H1 (cell line): ENCODE measurements at regions not wholly inside any gene's neighbourhood (a gene's known extent, or its start where the extent isn't known, plus 50 kb on each side); places are given as distances from the start of the nearest gene placed in this dataset.
A peak's percentile ranks its signal among the peaks of the same experiment; 100 is the strongest.

Experiments used
- CTCF ChIA-PET: fragments of 300-600 bp; sonication (Branson Sonifier 250); formaldehyde crosslinking; loops from one replicate; lab custom pipeline; 2021; ENCODE audit not compliant: partially characterized antibody; lab: Charles Lee
- POLR2A ChIA-PET: fragments of 300-600 bp; sonication (Branson Sonifier 250); formaldehyde crosslinking; loops from one replicate; lab custom pipeline; 2021; ENCODE audit warnings: inconsistent platforms; ENCODE audit not compliant: partially characterized antibody; lab: Charles Lee
- DNase-seq, 2 experiments: peaks; one replicate each; pipeline versions ENCODE4 v3.0.0 to v3.0.0-alpha.2; 2010 to 2022; ENCODE audit warnings: low spot score in 2 of 2, low read depth in 1 of 2, mixed read lengths in 1 of 2
- FAIRE-seq: peaks from 2 replicates; lab custom pipeline; 2011; peaks lifted over from hg19 to GRCh38; lab: Jason Lieb, UNC
- H2AFZ ChIP-seq: 2 replicates; pipeline ENCODE4 v1.8.1; 2012; ENCODE audit warnings: low read length, inconsistent platforms
- H2AK5ac ChIP-seq: 2 replicates; pipeline ENCODE4 v1.6.1; 2013; ENCODE audit warnings: low read depth, low read length
- H2BK120ac ChIP-seq: replicated peaks from 2 replicates; pipeline ENCODE3; 2013; ENCODE audit warnings: low read depth, low read length, inconsistent platforms
- H2BK12ac ChIP-seq: 2 replicates; pipeline ENCODE4 v1.6.1; 2013; ENCODE audit warnings: low read depth, low read length
- H2BK15ac ChIP-seq: 2 replicates; pipeline ENCODE4 v1.6.1; 2013; ENCODE audit warnings: low read length
- H2BK20ac ChIP-seq: 2 replicates; pipeline ENCODE4 v1.6.1; 2013; ENCODE audit warnings: low read length
- H2BK5ac ChIP-seq: 2 replicates; pipeline ENCODE4 v1.6.1; 2013; ENCODE audit warnings: low read depth, low read length
- H3K14ac ChIP-seq: 2 replicates; pipeline ENCODE4 v1.6.1; 2013; ENCODE audit warnings: inconsistent platforms; ENCODE audit not compliant: insufficient read length
- H3K18ac ChIP-seq: 2 replicates; pipeline ENCODE4 v1.6.1; 2013; ENCODE audit warnings: low read length; ENCODE audit errors: extremely low read depth
- H3K23ac ChIP-seq: 2 replicates; pipeline ENCODE4 v1.6.1; 2013; ENCODE audit warnings: inconsistent platforms; ENCODE audit not compliant: insufficient read length
- H3K23me2 ChIP-seq: 2 replicates; pipeline ENCODE4 v1.6.1; 2013; ENCODE audit warnings: low read depth, low read length
- H3K27ac ChIP-seq: 2 replicates; pipeline ENCODE4 v1.6.1; 2011; ENCODE audit warnings: low read depth, low read length, inconsistent platforms
- H3K27me3 ChIP-seq, 4 experiments: replicated peaks in 1 of 4; 1 replicate in 1 of 4; 2 replicates in 3 of 4; pipeline versions ENCODE4 v1.6.1 to v1.8.1; 2011 to 2013; ENCODE audit warnings: low read length in 3 of 4, mild to moderate bottlenecking in 3 of 4, inconsistent platforms in 2 of 4, mixed read lengths in 2 of 4, moderate library complexity in 1 of 4; ENCODE audit not compliant: control insufficient read depth in 3 of 4, insufficient read depth in 3 of 4; ENCODE audit errors: extremely low read depth in 1 of 4
- H3K36me3 ChIP-seq, 4 experiments: 2 replicates each; pipeline versions ENCODE4 v1.6.1 to v1.8.1; 2011 to 2013; ENCODE audit warnings: mild to moderate bottlenecking in 4 of 4, low read length in 3 of 4, moderate library complexity in 2 of 4, control low read depth in 1 of 4, inconsistent platforms in 1 of 4; ENCODE audit not compliant: insufficient read depth in 4 of 4, control insufficient read depth in 2 of 4
- H3K4ac ChIP-seq: replicated peaks from 2 replicates; pipeline ENCODE3; 2013; ENCODE audit warnings: low read length, low read depth, mixed read lengths, inconsistent platforms; ENCODE audit not compliant: insufficient read length
- H3K4me1 ChIP-seq, 4 experiments: replicated peaks in 1 of 4; 1 replicate in 1 of 4; 2 replicates in 3 of 4; pipeline versions ENCODE4 v1.6.1 to v1.8.1; 2011 to 2013; ENCODE audit warnings: low read length in 3 of 4, inconsistent platforms in 2 of 4, mixed read lengths in 1 of 4; ENCODE audit not compliant: insufficient read depth in 4 of 4, control insufficient read depth in 3 of 4
- H3K4me2 ChIP-seq, 2 experiments: 2 replicates each; pipeline versions ENCODE4 v1.6.1 to v1.8.1; 2011 to 2013; ENCODE audit warnings: low read depth in 2 of 2, low read length in 2 of 2, control low read depth in 1 of 2, inconsistent platforms in 1 of 2, mild to moderate bottlenecking in 1 of 2; ENCODE audit not compliant: insufficient read depth in 1 of 2
- H3K4me3 ChIP-seq, 4 experiments: fragments of 200-600, 300-600 bp in 1 of 4; sonication (generic), shearing (Covaris generic), sonication (Bioruptor Twin) in 1 of 4; 2 replicates each; pipeline versions ENCODE4 v1.5.1 to v1.8.1; 2011 to 2016; ENCODE audit warnings: low read length in 4 of 4, low read depth in 3 of 4, control low read depth in 2 of 4, inconsistent platforms in 2 of 4, mild to moderate bottlenecking in 2 of 4, mixed read lengths in 1 of 4, moderate library complexity in 1 of 4; ENCODE audit not compliant: insufficient read depth in 2 of 4; ENCODE audit errors: extremely low read depth in 1 of 4
- H3K56ac ChIP-seq: replicated peaks from 2 replicates; pipeline ENCODE3; 2013; ENCODE audit warnings: low read depth, mild to moderate bottlenecking, mixed read lengths, low read length, inconsistent platforms; ENCODE audit not compliant: insufficient read length
- H3K79me1 ChIP-seq: 2 replicates; pipeline ENCODE4 v1.6.1; 2013; ENCODE audit warnings: low read depth, low read length, control low read depth
- H3K79me2 ChIP-seq, 2 experiments: 2 replicates each; pipeline versions ENCODE4 v1.6.1 to v1.8.1; 2012 to 2013; ENCODE audit warnings: low read length in 2 of 2, mild to moderate bottlenecking in 2 of 2, inconsistent platforms in 1 of 2; ENCODE audit not compliant: insufficient read depth in 2 of 2, control insufficient read depth in 1 of 2
- H3K9ac ChIP-seq, 4 experiments: replicated peaks in 1 of 4; 1 replicate in 1 of 4; 2 replicates in 3 of 4; pipeline versions ENCODE4 v1.6.1 to v1.8.1; 2011 to 2013; ENCODE audit warnings: low read depth in 3 of 4, low read length in 3 of 4, control low read depth in 2 of 4, mild to moderate bottlenecking in 2 of 4, moderate library complexity in 2 of 4, inconsistent platforms in 1 of 4; ENCODE audit errors: extremely low read depth in 1 of 4
- H3K9me3 ChIP-seq, 2 experiments: 2 replicates each; pipeline versions ENCODE4 v1.6.1 to v1.8.1; 2012 to 2013; ENCODE audit warnings: mild to moderate bottlenecking in 2 of 2, moderate library complexity in 2 of 2, control low read depth in 1 of 2, inconsistent platforms in 1 of 2, low read depth in 1 of 2, low read length in 1 of 2, mixed read lengths in 1 of 2; ENCODE audit not compliant: insufficient read depth in 2 of 2
- H4K20me1 ChIP-seq, 2 experiments: replicated peaks in 1 of 2; 2 replicates each; pipeline versions ENCODE3 to v1.8.1; 2011 to 2013; ENCODE audit warnings: inconsistent platforms in 2 of 2, low read length in 2 of 2, mild to moderate bottlenecking in 1 of 2; ENCODE audit not compliant: insufficient read depth in 2 of 2, control insufficient read depth in 1 of 2
- H4K5ac ChIP-seq: 2 replicates; pipeline ENCODE4 v1.6.1; 2013; ENCODE audit warnings: low read length, low read depth, mixed read lengths, inconsistent platforms; ENCODE audit not compliant: insufficient read length
- H4K8ac ChIP-seq: 2 replicates; pipeline ENCODE4 v1.8.0; 2013; ENCODE audit warnings: mild to moderate bottlenecking, moderate library complexity, low read length, inconsistent platforms; ENCODE audit not compliant: insufficient read depth; ENCODE audit errors: extremely low read depth
- H4K91ac ChIP-seq: replicated peaks from 2 replicates; pipeline ENCODE3; 2013; ENCODE audit warnings: low read length, mixed read lengths, inconsistent platforms; ENCODE audit not compliant: insufficient read length
- CTCF ChIP-seq, 3 experiments: IDR thresholded peaks; 1 replicate in 2 of 3; 2 replicates in 1 of 3; pipeline versions ENCODE4 v1.5.1 to v1.6.1; 2011; ENCODE audit warnings: low read length in 3 of 3, mild to moderate bottlenecking in 3 of 3, inconsistent platforms in 2 of 3, low read depth in 1 of 3, moderate library complexity in 1 of 3; ENCODE audit not compliant: insufficient read depth in 1 of 3; ENCODE audit errors: control extremely low read depth in 1 of 3
- KDM1A ChIP-seq: fragments of 200-600, 300-600 bp; sonication (generic); IDR thresholded peaks from 2 replicates; pipeline ENCODE4 v1.7.1; 2016; ENCODE audit warnings: mild to moderate bottlenecking, low read length, borderline replicate concordance
- RAD21 ChIP-seq, 2 experiments: IDR thresholded peaks in 1 of 2; conservative IDR thresholded peaks in 1 of 2; 2 replicates each; pipeline ENCODE4 v1.6.1; 2011; ENCODE audit warnings: low read depth in 2 of 2, low read length in 2 of 2, improper control_type of control experiment in 1 of 2, inconsistent platforms in 1 of 2, mild to moderate bottlenecking in 1 of 2, moderate library complexity in 1 of 2
- WGBS, 2 experiments: shearing (Covaris generic) in 1 of 2; methylation state at CpG; one replicate each; pipeline versions ENCODE4 v1.1.6 to v1.1.7; 2013 to 2015; ENCODE audit warnings: low lambda C conversion rate in 2 of 2, mixed read lengths in 2 of 2, inconsistent platforms in 1 of 2, low coverage in 1 of 2, missing lambda C conversion rate in 1 of 2; ENCODE audit not compliant: insufficient replicate concordance in 2 of 2, insufficient coverage in 1 of 2, insufficient read length in 1 of 2; ENCODE audit errors: extremely low coverage in 1 of 2, missing lambda C conversion rate in 1 of 2; 5-methylcytosine and 5-hydroxymethylcytosine counted together

- no peaks in the 10 kb centered on the region for H3K27me3 ChIP-seq
- ChIA-PET POLR2A (no interaction called here), CTCF (interaction anchor here (0.6 to 3.1 kb wide), 20 partner anchors 10 to 525 kb away, joined by 3 to 17 read pairs (median 4); no protein-coding TSS in a partner anchor)
- WGBS, 2 experiments, result 40% methylated on average over 4 of the region's 4 CpGs; no CpG with 5 or more reads in 1 of the 2 experiments
- H3K9me3 ChIP-seq, result no peaks in the 10 kb centered on the region
- H3K56ac ChIP-seq, result no peak overlapping the region
- no peak overlapping the region for H2BK120ac ChIP-seq
- FAIRE-seq (peak; percentile 39), DNase-seq (peak in 1 of 2 experiments; percentile 42)
- no peak overlapping the region for H3K4me2 ChIP-seq
- H3K79me1 ChIP-seq, result no peaks in the 10 kb centered on the region
- H3K27ac ChIP-seq, result no peak overlapping the region
- H3K9ac ChIP-seq, result no peak overlapping the region
- H3K4me1 ChIP-seq, result no peaks in the 10 kb centered on the region
- H4K5ac ChIP-seq, result no peak overlapping the region
- H3K79me2 ChIP-seq, result no peaks in the 10 kb centered on the region
- H2BK5ac ChIP-seq, result no peak overlapping the region
- no peaks in the 10 kb centered on the region for H3K23me2 ChIP-seq
- no peak for TF ChIP-seq KDM1A
- peak; percentile 22 to 52 (median 50) for TF ChIP-seq CTCF (IDR thresholded peaks at IDR 0.05; ENCODE audit: control extremely low read depth in 1 of 3, insufficient read depth in 1 of 3, low read depth in 1 of 3, low read length in 3 of 3)
- peak; percentile 76 to 84 for TF ChIP-seq RAD21 (IDR thresholded peaks at IDR 0.05 in 1 of 2, conservative IDR thresholded peaks at IDR 0.05 in 1 of 2; ENCODE audit: low read depth in 2 of 2, low read length in 2 of 2)
- no peak overlapping the region for H2AK5ac ChIP-seq
- no peak overlapping the region for H4K8ac ChIP-seq
- no peak overlapping the region for H3K18ac ChIP-seq
- no peaks in the 10 kb centered on the region for H3K36me3 ChIP-seq
- H3K23ac ChIP-seq, result no peak overlapping the region
- H2BK12ac ChIP-seq, result no peak overlapping the region
- H3K14ac ChIP-seq, result no peak overlapping the region
- no peak overlapping the region for H2BK15ac ChIP-seq
- no peak overlapping the region for H3K4ac ChIP-seq
- H4K91ac ChIP-seq, result no peak overlapping the region
- H2AFZ ChIP-seq, result no peak overlapping the region
- H4K20me1 ChIP-seq, result no peaks in the 10 kb centered on the region
- H3K4me3 ChIP-seq, result no peak overlapping the region
- no peak overlapping the region for H2BK20ac ChIP-seq
Measured at GRCh38 chrX:149286940-149287349, 218.2 kb downstream of the IDS start.
